ENCODE measurements at regions not wholly inside any gene's neighbourhood (a gene's known extent, or its start where the extent isn't known, plus 50 kb on each side); places are given as distances from the start of the nearest gene placed in this dataset.

GRCh38 chr6:121723623-121724022 lies 288.2 kb downstream of the GJA1 start:
- Mint-ChIP-seq H3K9me3 (ENCODE audit: unreplicated experiment) (no peaks in the 10 kb centered on the region), H3K4me3 (ENCODE audit: unreplicated experiment) (no peak overlapping the region), H3K27me3 (ENCODE audit: unreplicated experiment) (no peaks in the 10 kb centered on the region), H3K27ac (ENCODE audit: unreplicated experiment) (no peak overlapping the region), H3K4me1 (ENCODE audit: low read depth, unreplicated experiment) (peaks cover 13% of the 10 kb centered on the region), H3K36me3 (ENCODE audit: unreplicated experiment) (peaks cover 4% of the 10 kb centered on the region)
- TF ChIP-seq, protein P1, sequence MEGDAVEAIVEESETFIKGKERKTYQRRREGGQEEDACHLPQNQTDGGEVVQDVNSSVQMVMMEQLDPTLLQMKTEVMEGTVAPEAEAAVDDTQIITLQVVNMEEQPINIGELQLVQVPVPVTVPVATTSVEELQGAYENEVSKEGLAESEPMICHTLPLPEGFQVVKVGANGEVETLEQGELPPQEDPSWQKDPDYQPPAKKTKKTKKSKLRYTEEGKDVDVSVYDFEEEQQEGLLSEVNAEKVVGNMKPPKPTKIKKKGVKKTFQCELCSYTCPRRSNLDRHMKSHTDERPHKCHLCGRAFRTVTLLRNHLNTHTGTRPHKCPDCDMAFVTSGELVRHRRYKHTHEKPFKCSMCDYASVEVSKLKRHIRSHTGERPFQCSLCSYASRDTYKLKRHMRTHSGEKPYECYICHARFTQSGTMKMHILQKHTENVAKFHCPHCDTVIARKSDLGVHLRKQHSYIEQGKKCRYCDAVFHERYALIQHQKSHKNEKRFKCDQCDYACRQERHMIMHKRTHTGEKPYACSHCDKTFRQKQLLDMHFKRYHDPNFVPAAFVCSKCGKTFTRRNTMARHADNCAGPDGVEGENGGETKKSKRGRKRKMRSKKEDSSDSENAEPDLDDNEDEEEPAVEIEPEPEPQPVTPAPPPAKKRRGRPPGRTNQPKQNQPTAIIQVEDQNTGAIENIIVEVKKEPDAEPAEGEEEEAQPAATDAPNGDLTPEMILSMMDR (IDR thresholded peaks at IDR 0.05; ENCODE audit: partially characterized antibody, unreplicated experiment), result no peak
- no peak for DNase-seq

DNA sequence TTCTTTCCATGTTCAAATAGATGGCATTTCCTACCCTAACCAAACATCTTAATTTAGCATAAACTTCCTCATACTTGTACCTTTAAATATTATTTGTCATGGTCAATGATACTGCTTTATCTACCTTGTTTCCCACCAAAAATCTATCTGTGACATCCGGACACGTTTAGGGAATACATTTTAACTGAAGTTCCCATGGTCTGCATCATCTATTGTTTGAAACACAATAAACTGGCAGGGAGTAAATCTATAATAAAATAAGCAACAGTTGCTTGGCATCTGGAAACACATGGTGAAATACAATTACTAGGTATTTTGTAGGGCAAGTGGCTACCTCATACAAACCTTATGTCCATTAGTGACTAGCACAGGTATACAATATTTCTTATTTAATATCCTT lies 289.1 kb downstream of the GJA1 start:
- TF ChIP-seq, protein P1 (IDR thresholded peaks at IDR 0.05; ENCODE audit: partially characterized antibody, unreplicated experiment), result no peak
- no peak overlapping the region for H3K4me3 Mint-ChIP-seq (ENCODE audit: unreplicated experiment)
- no peaks in the 10 kb centered on the region for H3K27me3 Mint-ChIP-seq (ENCODE audit: unreplicated experiment)
- peaks cover 13% of the 10 kb centered on the region for H3K4me1 Mint-ChIP-seq (ENCODE audit: low read depth, unreplicated experiment)
- no peak for DNase-seq
- H3K36me3 Mint-ChIP-seq (ENCODE audit: unreplicated experiment), result peaks cover 4% of the 10 kb centered on the region
- H3K9me3 Mint-ChIP-seq (ENCODE audit: unreplicated experiment), result no peaks in the 10 kb centered on the region
- H3K27ac Mint-ChIP-seq (ENCODE audit: unreplicated experiment), result no peak overlapping the region

DNA sequence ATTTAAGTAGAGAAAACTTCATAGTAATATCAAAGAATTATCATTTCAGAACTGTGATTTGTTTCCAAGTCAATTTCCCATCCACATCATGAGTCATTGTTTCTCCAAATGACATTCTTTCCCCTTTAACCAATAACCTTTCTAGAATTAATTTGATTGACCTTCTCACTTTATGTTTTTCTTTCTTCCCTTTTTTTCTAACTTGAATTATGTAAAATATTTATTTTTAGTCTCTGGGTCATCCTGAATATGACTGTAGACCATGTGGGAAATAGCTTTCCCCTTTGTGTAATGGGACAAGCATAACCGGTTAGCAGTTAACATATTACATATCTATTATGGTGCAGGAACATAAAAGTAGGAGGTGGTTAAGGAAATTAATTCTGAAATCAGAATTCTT lies 291.1 kb downstream of the GJA1 start:
- Mint-ChIP-seq H3K36me3 (ENCODE audit: unreplicated experiment) (peaks cover 9% of the 10 kb centered on the region), H3K9me3 (ENCODE audit: unreplicated experiment) (peaks cover 3% of the 10 kb centered on the region), H3K4me3 (ENCODE audit: unreplicated experiment) (no peak overlapping the region), H3K27ac (ENCODE audit: unreplicated experiment) (no peak overlapping the region), H3K4me1 (ENCODE audit: low read depth, unreplicated experiment) (peaks cover 13% of the 10 kb centered on the region), H3K27me3 (ENCODE audit: unreplicated experiment) (peaks cover 2% of the 10 kb centered on the region)
- no peak for DNase-seq
- TF ChIP-seq, protein P1 (IDR thresholded peaks at IDR 0.05; ENCODE audit: partially characterized antibody, unreplicated experiment), result no peak

DNA sequence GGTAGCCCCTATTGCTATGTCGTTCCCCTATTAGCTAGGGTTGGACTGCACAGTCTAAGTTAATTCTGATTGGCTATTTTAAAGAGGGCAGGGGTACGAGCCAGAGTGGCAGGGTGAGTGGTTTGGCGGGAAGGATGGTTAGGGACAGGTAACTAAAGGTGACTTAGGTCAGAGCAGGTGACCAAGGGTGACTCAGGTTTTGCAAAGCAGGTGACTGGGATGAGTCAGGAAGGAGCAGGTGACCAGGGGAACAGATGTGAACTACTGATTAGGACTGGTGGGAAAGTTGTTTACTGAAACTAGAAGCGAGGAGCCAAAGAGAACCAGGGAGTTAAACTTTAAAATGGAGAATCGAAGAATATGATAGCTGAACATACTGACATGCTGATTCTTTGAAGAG lies 295.2 kb downstream of the GJA1 start:
- Mint-ChIP-seq H3K4me3 (ENCODE audit: unreplicated experiment) (no peak overlapping the region), H3K4me1 (ENCODE audit: low read depth, unreplicated experiment) (peaks cover 3% of the 10 kb centered on the region), H3K36me3 (ENCODE audit: unreplicated experiment) (peaks cover 9% of the 10 kb centered on the region), H3K27me3 (ENCODE audit: unreplicated experiment) (peaks cover 2% of the 10 kb centered on the region), H3K9me3 (ENCODE audit: unreplicated experiment) (peaks cover 4% of the 10 kb centered on the region), H3K27ac (ENCODE audit: unreplicated experiment) (peak overlapping the region; percentile 43)
- TF ChIP-seq, protein P1 (IDR thresholded peaks at IDR 0.05; ENCODE audit: partially characterized antibody, unreplicated experiment), result no peak
- no peak for DNase-seq

DNA sequence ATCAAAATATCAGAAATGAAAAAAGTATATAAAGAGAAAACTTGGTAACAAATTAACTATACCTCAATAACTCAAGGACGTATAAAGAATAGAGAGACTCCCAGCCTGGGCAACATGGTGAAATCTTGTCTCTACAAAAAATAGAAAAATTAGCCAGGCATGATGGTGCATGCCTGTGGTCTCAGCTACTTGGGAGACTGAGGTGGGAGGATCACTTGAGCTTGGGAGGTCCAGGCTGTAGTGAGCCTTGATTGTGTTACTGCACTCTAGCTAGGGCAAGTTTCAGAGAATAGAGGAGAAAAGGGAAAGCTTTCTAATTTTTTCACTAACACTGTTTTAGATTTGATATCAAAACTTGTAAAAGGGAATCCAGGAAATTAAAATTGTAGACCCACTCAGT lies 295.9 kb downstream of the GJA1 start:
- peaks cover 5% of the 10 kb centered on the region for H3K9me3 Mint-ChIP-seq (ENCODE audit: unreplicated experiment)
- H3K4me3 Mint-ChIP-seq (ENCODE audit: unreplicated experiment), result no peak overlapping the region
- TF ChIP-seq, protein P1 (IDR thresholded peaks at IDR 0.05; ENCODE audit: partially characterized antibody, unreplicated experiment), result no peak
- peaks cover 3% of the 10 kb centered on the region for H3K4me1 Mint-ChIP-seq (ENCODE audit: low read depth, unreplicated experiment)
- H3K27me3 Mint-ChIP-seq (ENCODE audit: unreplicated experiment), result peaks cover 2% of the 10 kb centered on the region
- DNase-seq, result no peak
- peaks cover 9% of the 10 kb centered on the region for H3K36me3 Mint-ChIP-seq (ENCODE audit: unreplicated experiment)
- H3K27ac Mint-ChIP-seq (ENCODE audit: unreplicated experiment), result no peak overlapping the region
